GM12878 (cell line): ENCODE measurements at regions not wholly inside any gene's neighbourhood (a gene's known extent, or its start where the extent isn't known, plus 50 kb on each side); places are given as distances from the start of the nearest gene placed in this dataset.

Source experiments
- ATAC-seq: fragments of 200-7000 bp; cut with Tn5 transposase; 3 replicates; pipeline ENCODE4 v1.9.1; 2020; ENCODE audit warnings: mild to moderate bottlenecking, moderate library complexity
- BruUV-seq: library from RNA; stranded (reverse); fragments of 400-500 nt; replicated peaks from 2 replicates; lab custom pipeline; 2021; lab: Mats Ljungman, UMichigan
- CTCF ChIA-PET: fragments of 300-600 bp; sonication (Branson Sonifier 250); formaldehyde crosslinking; extraction: SDS; loops from one replicate; lab custom pipeline; 2021; ENCODE audit warnings: inconsistent platforms; lab: Yijun Ruan, JAX
- POLR2A ChIA-PET: fragments of 350-600 bp; formaldehyde crosslinking; extraction: SDS; loops from one replicate; lab custom pipeline; 2021; ENCODE audit warnings: inconsistent platforms; lab: Charles Lee
- RAD21 ChIA-PET: fragments of 300-600 bp; sonication (Branson Sonifier 250); formaldehyde crosslinking; loops from one replicate; lab custom pipeline; 2023; ENCODE audit warnings: antibody characterized with exemption; ENCODE audit not compliant: unreplicated experiment; lab: Charles Lee
- SMC1A ChIA-PET: fragments of 300-600 bp; sonication (Branson Sonifier 250); formaldehyde crosslinking; loops from one replicate; lab custom pipeline; 2023; ENCODE audit not compliant: unreplicated experiment, uncharacterized antibody; lab: Charles Lee
- DNase-seq: peaks from one replicate; pipeline ENCODE4 v3.0.0-alpha.2; 2011; ENCODE audit warnings: low read depth, low spot score
- FAIRE-seq: peaks from 3 replicates; lab custom pipeline; 2011; peaks lifted over from hg19 to GRCh38; lab: Jason Lieb, UNC
- H2AFZ ChIP-seq: 2 replicates; pipeline ENCODE4 v1.6.0; 2011; ENCODE audit warnings: low read depth, low read length, control low read depth; ENCODE audit not compliant: control insufficient read depth
- H3K27ac ChIP-seq: 2 replicates; pipeline ENCODE4 v1.5.1; 2011; ENCODE audit warnings: control low read depth; ENCODE audit not compliant: control insufficient read depth, insufficient read depth
- H3K27me3 ChIP-seq, 2 experiments: replicated peaks in 1 of 2; 2 replicates each; pipeline versions ENCODE4 v1.6.0 to v1.6.1; 2011; ENCODE audit warnings: low read length in 1 of 2; ENCODE audit not compliant: control insufficient read depth in 2 of 2, insufficient read depth in 2 of 2
- H3K36me3 ChIP-seq, 2 experiments: 2 replicates each; pipeline ENCODE4 v1.5.1; 2011; ENCODE audit warnings: low read length in 1 of 2; ENCODE audit not compliant: control insufficient read depth in 2 of 2, insufficient read depth in 2 of 2
- H3K4me1 ChIP-seq: 2 replicates; pipeline ENCODE4 v1.6.1; 2011; ENCODE audit warnings: mild to moderate bottlenecking, low read length, moderate library complexity, mixed read lengths; ENCODE audit not compliant: control insufficient read depth, insufficient read depth
- H3K4me2 ChIP-seq: 2 replicates; pipeline ENCODE4 v1.6.0; 2011; ENCODE audit warnings: control low read depth; ENCODE audit not compliant: control insufficient read depth, insufficient read depth
- H3K4me3 ChIP-seq: fragments of 200-600 bp; sonication (generic); 2 replicates; pipeline ENCODE4 v1.5.1; 2016
- H3K79me2 ChIP-seq: 2 replicates; pipeline ENCODE4 v1.6.0; 2011; ENCODE audit warnings: low read length; ENCODE audit not compliant: control insufficient read depth, insufficient read depth
- H3K9ac ChIP-seq: 2 replicates; pipeline ENCODE4 v1.8.0; 2011; ENCODE audit warnings: low read length, control low read depth, mixed read lengths; ENCODE audit not compliant: control insufficient read depth, insufficient read depth
- H3K9me3 ChIP-seq: replicated peaks from 3 replicates; pipeline ENCODE4 v1.5.1; 2011; ENCODE audit warnings: mild to moderate bottlenecking, low read length; ENCODE audit not compliant: control insufficient read depth, insufficient read depth
- H4K20me1 ChIP-seq: 2 replicates; pipeline ENCODE4 v1.6.0; 2011; ENCODE audit not compliant: control insufficient read depth, insufficient read depth
- BCL11A ChIP-seq: IDR thresholded peaks from 2 replicates; pipeline ENCODE4 v1.6.1; 2011; ENCODE audit warnings: low read depth, low read length
- DPF2 ChIP-seq: fragments of 450-650 bp; IDR thresholded peaks from 2 replicates; pipeline ENCODE4 v1.6.1; 2017; ENCODE audit warnings: mild to moderate bottlenecking
- HDAC2 ChIP-seq: fragments of 200-600 bp; sonication (generic); IDR thresholded peaks from 2 replicates; pipeline ENCODE4 v1.6.1; 2017
- LARP7 ChIP-seq: fragments of 450-650 bp; IDR thresholded peaks from 2 replicates; pipeline ENCODE4 v1.6.1; 2017; ENCODE audit warnings: mild to moderate bottlenecking
- WRNIP1 ChIP-seq: IDR thresholded peaks from 2 replicates; pipeline ENCODE4 v1.6.1; 2011; ENCODE audit warnings: low read depth, low read length, improper control_type of control experiment, borderline replicate concordance
- WGBS: methylation state at CpG from one replicate; pipeline ENCODE4 v1.1.6; 2016; ENCODE audit warnings: low lambda C conversion rate; ENCODE audit not compliant: insufficient replicate concordance, insufficient coverage; ENCODE audit errors: missing lambda C conversion rate; 5-methylcytosine and 5-hydroxymethylcytosine counted together
- in situ Hi-C: fragments of 300-500 bp; cut with MboI; formaldehyde crosslinking; loops from 9 replicates; pipeline ENCODE4 v1.14.3; 2018; ENCODE audit warnings: mixed read lengths
- intact Hi-C: fragments of 100-400 bp; cut with micrococcal nuclease; formaldehyde crosslinking; loops from one replicate; pipeline ENCODE4 v1.14.2; 2022; ENCODE audit not compliant: unreplicated experiment
- TF ChIP-seq, protein P1 (sequence below), 3 experiments: IDR thresholded peaks in 2 of 3; conservative IDR thresholded peaks in 1 of 3; 2 replicates each; pipeline ENCODE4 v1.5.1; 2011; ENCODE audit warnings: low read depth in 3 of 3, low read length in 3 of 3, mild to moderate bottlenecking in 3 of 3, control low read depth in 2 of 3, moderate library complexity in 2 of 3, inconsistent platforms in 1 of 3, mixed read lengths in 1 of 3; ENCODE audit not compliant: control insufficient read depth in 2 of 3, insufficient read depth in 1 of 3; ENCODE audit errors: extremely low read depth in 1 of 3
- TF ChIP-seq, protein P2 (sequence below): fragments of 150-350 bp; IDR thresholded peaks from 2 replicates; pipeline ENCODE4 v1.6.1; 2016; ENCODE audit warnings: low read depth, low read length
- TF ChIP-seq, protein P3 (sequence below): IDR thresholded peaks from 2 replicates; pipeline ENCODE4 v1.6.1; 2012; ENCODE audit warnings: improper control_type of control experiment, low read depth, low read length; ENCODE audit not compliant: insufficient replicate concordance

DNA sequence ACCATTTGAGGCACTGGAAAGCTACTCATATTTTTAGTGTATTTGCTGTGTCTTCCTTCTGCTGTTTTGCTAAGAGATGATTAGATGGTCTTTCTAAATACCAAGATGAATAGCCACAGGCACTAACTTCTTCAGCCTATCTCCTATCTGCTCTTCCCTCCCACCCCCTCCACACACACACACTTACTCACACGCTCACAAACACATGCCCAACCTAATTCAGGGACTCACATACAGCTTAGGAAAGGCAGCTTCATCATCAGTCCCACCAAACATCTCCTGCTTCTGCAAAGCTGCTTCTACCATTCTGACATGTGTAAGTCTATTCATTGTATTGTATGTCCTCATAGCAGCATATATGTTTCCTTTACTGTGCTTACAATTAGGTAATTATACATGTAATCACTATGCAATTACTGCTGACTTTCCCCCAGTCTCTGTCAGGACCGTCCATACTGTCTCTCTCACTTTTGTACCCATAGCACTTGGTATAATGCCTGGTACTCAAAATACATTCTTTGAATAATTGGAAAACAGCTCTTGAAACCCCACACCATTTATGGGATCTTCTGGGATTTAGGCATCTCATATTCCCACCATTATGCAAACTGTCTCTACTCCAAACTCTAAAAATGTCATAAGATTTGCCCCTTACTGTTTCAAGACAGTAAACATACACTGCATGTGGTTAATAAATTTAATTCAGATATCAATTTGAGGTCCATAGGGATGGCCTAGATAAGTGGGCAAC is 83.3 kb upstream of the HIF1A start:
- SMC1A ChIA-PET, result interaction anchor here (1.4 to 1.6 kb wide), 2 partner anchors 8 to 18 kb away, joined by 4 to 7 read pairs; no protein-coding TSS in a partner anchor
- H4K20me1 ChIP-seq, result no peaks in the 10 kb centered on the region
- no peak overlapping the region for H3K27ac ChIP-seq
- no peak overlapping the region for H3K9ac ChIP-seq
- FAIRE-seq (no peak), ATAC-seq (no peak)
- H3K4me2 ChIP-seq, result no peak overlapping the region
- BruUV-seq, result no TSS peak
- H3K27me3 ChIP-seq, result no peaks in the 10 kb centered on the region
- no peaks in the 10 kb centered on the region for H3K9me3 ChIP-seq
- H3K79me2 ChIP-seq, result no peaks in the 10 kb centered on the region
- RAD21 ChIA-PET, result no interaction called here
- no peak overlapping the region for H2AFZ ChIP-seq
- POLR2A ChIA-PET, result interaction anchor here (0.6 to 1.1 kb wide), 2 partner anchors 9 to 42 kb away, joined by 4 to 7 read pairs; no protein-coding TSS in a partner anchor
- TF ChIP-seq BCL11A, result no peak
- no peak for TF ChIP-seq WRNIP1
- TF ChIP-seq DPF2, result no peak
- TF ChIP-seq HDAC2, result no peak
- TF ChIP-seq, protein P1, sequence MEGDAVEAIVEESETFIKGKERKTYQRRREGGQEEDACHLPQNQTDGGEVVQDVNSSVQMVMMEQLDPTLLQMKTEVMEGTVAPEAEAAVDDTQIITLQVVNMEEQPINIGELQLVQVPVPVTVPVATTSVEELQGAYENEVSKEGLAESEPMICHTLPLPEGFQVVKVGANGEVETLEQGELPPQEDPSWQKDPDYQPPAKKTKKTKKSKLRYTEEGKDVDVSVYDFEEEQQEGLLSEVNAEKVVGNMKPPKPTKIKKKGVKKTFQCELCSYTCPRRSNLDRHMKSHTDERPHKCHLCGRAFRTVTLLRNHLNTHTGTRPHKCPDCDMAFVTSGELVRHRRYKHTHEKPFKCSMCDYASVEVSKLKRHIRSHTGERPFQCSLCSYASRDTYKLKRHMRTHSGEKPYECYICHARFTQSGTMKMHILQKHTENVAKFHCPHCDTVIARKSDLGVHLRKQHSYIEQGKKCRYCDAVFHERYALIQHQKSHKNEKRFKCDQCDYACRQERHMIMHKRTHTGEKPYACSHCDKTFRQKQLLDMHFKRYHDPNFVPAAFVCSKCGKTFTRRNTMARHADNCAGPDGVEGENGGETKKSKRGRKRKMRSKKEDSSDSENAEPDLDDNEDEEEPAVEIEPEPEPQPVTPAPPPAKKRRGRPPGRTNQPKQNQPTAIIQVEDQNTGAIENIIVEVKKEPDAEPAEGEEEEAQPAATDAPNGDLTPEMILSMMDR (IDR thresholded peaks at IDR 0.05 in 2 of 3, conservative IDR thresholded peaks at IDR 0.05 in 1 of 3; ENCODE audit: control insufficient read depth in 2 of 3, extremely low read depth in 1 of 3, insufficient read depth in 1 of 3, low read depth in 3 of 3, low read length in 3 of 3), result no peak
- no peak for TF ChIP-seq LARP7
- TF ChIP-seq, protein P2, sequence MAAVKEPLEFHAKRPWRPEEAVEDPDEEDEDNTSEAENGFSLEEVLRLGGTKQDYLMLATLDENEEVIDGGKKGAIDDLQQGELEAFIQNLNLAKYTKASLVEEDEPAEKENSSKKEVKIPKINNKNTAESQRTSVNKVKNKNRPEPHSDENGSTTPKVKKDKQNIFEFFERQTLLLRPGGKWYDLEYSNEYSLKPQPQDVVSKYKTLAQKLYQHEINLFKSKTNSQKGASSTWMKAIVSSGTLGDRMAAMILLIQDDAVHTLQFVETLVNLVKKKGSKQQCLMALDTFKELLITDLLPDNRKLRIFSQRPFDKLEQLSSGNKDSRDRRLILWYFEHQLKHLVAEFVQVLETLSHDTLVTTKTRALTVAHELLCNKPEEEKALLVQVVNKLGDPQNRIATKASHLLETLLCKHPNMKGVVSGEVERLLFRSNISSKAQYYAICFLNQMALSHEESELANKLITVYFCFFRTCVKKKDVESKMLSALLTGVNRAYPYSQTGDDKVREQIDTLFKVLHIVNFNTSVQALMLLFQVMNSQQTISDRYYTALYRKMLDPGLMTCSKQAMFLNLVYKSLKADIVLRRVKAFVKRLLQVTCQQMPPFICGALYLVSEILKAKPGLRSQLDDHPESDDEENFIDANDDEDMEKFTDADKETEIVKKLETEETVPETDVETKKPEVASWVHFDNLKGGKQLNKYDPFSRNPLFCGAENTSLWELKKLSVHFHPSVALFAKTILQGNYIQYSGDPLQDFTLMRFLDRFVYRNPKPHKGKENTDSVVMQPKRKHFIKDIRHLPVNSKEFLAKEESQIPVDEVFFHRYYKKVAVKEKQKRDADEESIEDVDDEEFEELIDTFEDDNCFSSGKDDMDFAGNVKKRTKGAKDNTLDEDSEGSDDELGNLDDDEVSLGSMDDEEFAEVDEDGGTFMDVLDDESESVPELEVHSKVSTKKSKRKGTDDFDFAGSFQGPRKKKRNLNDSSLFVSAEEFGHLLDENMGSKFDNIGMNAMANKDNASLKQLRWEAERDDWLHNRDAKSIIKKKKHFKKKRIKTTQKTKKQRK, result no peak
- TF ChIP-seq, protein P3, sequence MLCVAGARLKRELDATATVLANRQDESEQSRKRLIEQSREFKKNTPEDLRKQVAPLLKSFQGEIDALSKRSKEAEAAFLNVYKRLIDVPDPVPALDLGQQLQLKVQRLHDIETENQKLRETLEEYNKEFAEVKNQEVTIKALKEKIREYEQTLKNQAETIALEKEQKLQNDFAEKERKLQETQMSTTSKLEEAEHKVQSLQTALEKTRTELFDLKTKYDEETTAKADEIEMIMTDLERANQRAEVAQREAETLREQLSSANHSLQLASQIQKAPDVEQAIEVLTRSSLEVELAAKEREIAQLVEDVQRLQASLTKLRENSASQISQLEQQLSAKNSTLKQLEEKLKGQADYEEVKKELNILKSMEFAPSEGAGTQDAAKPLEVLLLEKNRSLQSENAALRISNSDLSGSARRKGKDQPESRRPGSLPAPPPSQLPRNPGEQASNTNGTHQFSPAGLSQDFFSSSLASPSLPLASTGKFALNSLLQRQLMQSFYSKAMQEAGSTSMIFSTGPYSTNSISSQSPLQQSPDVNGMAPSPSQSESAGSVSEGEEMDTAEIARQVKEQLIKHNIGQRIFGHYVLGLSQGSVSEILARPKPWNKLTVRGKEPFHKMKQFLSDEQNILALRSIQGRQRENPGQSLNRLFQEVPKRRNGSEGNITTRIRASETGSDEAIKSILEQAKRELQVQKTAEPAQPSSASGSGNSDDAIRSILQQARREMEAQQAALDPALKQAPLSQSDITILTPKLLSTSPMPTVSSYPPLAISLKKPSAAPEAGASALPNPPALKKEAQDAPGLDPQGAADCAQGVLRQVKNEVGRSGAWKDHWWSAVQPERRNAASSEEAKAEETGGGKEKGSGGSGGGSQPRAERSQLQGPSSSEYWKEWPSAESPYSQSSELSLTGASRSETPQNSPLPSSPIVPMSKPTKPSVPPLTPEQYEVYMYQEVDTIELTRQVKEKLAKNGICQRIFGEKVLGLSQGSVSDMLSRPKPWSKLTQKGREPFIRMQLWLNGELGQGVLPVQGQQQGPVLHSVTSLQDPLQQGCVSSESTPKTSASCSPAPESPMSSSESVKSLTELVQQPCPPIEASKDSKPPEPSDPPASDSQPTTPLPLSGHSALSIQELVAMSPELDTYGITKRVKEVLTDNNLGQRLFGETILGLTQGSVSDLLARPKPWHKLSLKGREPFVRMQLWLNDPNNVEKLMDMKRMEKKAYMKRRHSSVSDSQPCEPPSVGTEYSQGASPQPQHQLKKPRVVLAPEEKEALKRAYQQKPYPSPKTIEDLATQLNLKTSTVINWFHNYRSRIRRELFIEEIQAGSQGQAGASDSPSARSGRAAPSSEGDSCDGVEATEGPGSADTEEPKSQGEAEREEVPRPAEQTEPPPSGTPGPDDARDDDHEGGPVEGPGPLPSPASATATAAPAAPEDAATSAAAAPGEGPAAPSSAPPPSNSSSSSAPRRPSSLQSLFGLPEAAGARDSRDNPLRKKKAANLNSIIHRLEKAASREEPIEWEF, result no peak
- TF ChIP-seq, all 136 proteins: peak for 0
- Histone ChIP-seq H3K36me3 (no peaks in the 10 kb centered on the region), H3K4me1 (no peaks in the 10 kb centered on the region), H3K4me3 (no peak overlapping the region)
- intact Hi-C loops (no loop called here), in situ Hi-C loops (no loop called here)
- WGBS, result 79% methylated on average over 2 of the region's 2 CpGs
- no peak for DNase-seq
- CTCF ChIA-PET, result interaction anchor here (0.6 to 0.9 kb wide), 3 partner anchors 119 to 225 kb away, joined by 3 to 5 read pairs (median 5); no protein-coding TSS in a partner anchor
